ENCODE measurements at regions not wholly inside any gene's neighbourhood (a gene's known extent, or its start where the extent isn't known, plus 50 kb on each side); places are given as distances from the start of the nearest gene placed in this dataset.

- H3K9ac ChIP-seq (ENCODE audit: low read length) = no peak overlapping the region
- no peaks in the 10 kb centered on the region for H3K4me1 ChIP-seq (ENCODE audit: insufficient read depth, low read length)
- H3K9me3 ChIP-seq (ENCODE audit: low read length) = no peaks in the 10 kb centered on the region
- H3K36me3 ChIP-seq (ENCODE audit: insufficient read depth, low read length) = no peaks in the 10 kb centered on the region
- no peak overlapping the region for H3K27ac ChIP-seq (ENCODE audit: low read depth, low read length)
- no peak overlapping the region for H3K4me3 ChIP-seq (ENCODE audit: low read depth in 1 of 2, low read length in 2 of 2)
- H3K27me3 ChIP-seq (ENCODE audit: control insufficient read depth in 1 of 2, insufficient read depth in 2 of 2, low read length in 2 of 2) = no peaks in the 10 kb centered on the region
These were observed 1005.1 kb upstream of the FAM98A start for GRCh38 chr2:34604164-34604563.

GRCh38 chr2:34602262-34602661 is 1003.2 kb upstream of the FAM98A start:
- H3K27ac ChIP-seq (ENCODE audit: low read depth, low read length) = no peak overlapping the region
- H3K9me3 ChIP-seq (ENCODE audit: low read length) = no peaks in the 10 kb centered on the region
- no peaks in the 10 kb centered on the region for H3K36me3 ChIP-seq (ENCODE audit: insufficient read depth, low read length)
- no peaks in the 10 kb centered on the region for H3K4me1 ChIP-seq (ENCODE audit: insufficient read depth, low read length)
- H3K27me3 ChIP-seq (ENCODE audit: control insufficient read depth in 1 of 2, insufficient read depth in 2 of 2, low read length in 2 of 2) = no peaks in the 10 kb centered on the region
- H3K4me3 ChIP-seq (ENCODE audit: low read depth in 1 of 2, low read length in 2 of 2) = no peak overlapping the region
- H3K9ac ChIP-seq (ENCODE audit: low read length) = no peak overlapping the region

GRCh38 chr2:34601561-34601960 is 1002.5 kb upstream of the FAM98A start:
- no peak overlapping the region for H3K9ac ChIP-seq (ENCODE audit: low read length)
- no peaks in the 10 kb centered on the region for H3K9me3 ChIP-seq (ENCODE audit: low read length)
- no peak overlapping the region for H3K27ac ChIP-seq (ENCODE audit: low read depth, low read length)
- no peak overlapping the region for H3K4me3 ChIP-seq (ENCODE audit: low read depth in 1 of 2, low read length in 2 of 2)
- H3K36me3 ChIP-seq (ENCODE audit: insufficient read depth, low read length) = no peaks in the 10 kb centered on the region
- no peaks in the 10 kb centered on the region for H3K27me3 ChIP-seq (ENCODE audit: control insufficient read depth in 1 of 2, insufficient read depth in 2 of 2, low read length in 2 of 2)
- H3K4me1 ChIP-seq (ENCODE audit: insufficient read depth, low read length) = no peaks in the 10 kb centered on the region

GRCh38 chr2:34578641-34579040 is 979.5 kb upstream of the FAM98A start:
- no peaks in the 10 kb centered on the region for H3K4me1 ChIP-seq (ENCODE audit: insufficient read depth, low read length)
- no peaks in the 10 kb centered on the region for H3K9me3 ChIP-seq (ENCODE audit: low read length)
- H3K36me3 ChIP-seq (ENCODE audit: insufficient read depth, low read length) = no peaks in the 10 kb centered on the region
- no peaks in the 10 kb centered on the region for H3K27me3 ChIP-seq (ENCODE audit: control insufficient read depth in 1 of 2, insufficient read depth in 2 of 2, low read length in 2 of 2)
- no peak overlapping the region for H3K27ac ChIP-seq (ENCODE audit: low read depth, low read length)
- no peak overlapping the region for H3K4me3 ChIP-seq (ENCODE audit: low read depth in 1 of 2, low read length in 2 of 2)
- no peak overlapping the region for H3K9ac ChIP-seq (ENCODE audit: low read length)

GRCh38 chr2:34570266-34570872 is 971.3 kb upstream of the FAM98A start:
- no peaks in the 10 kb centered on the region for H3K4me1 ChIP-seq (ENCODE audit: insufficient read depth, low read length)
- no peaks in the 10 kb centered on the region for H3K27me3 ChIP-seq (ENCODE audit: control insufficient read depth in 1 of 2, insufficient read depth in 2 of 2, low read length in 2 of 2)
- no peak overlapping the region for H3K4me3 ChIP-seq (ENCODE audit: low read depth in 1 of 2, low read length in 2 of 2)
- H3K9ac ChIP-seq (ENCODE audit: low read length) = no peak overlapping the region
- H3K36me3 ChIP-seq (ENCODE audit: insufficient read depth, low read length) = no peaks in the 10 kb centered on the region
- H3K27ac ChIP-seq (ENCODE audit: low read depth, low read length) = no peak overlapping the region
- H3K9me3 ChIP-seq (ENCODE audit: low read length) = no peaks in the 10 kb centered on the region

- H3K27ac ChIP-seq (ENCODE audit: low read depth, low read length) = no peak overlapping the region
- no peaks in the 10 kb centered on the region for H3K27me3 ChIP-seq (ENCODE audit: control insufficient read depth in 1 of 2, insufficient read depth in 2 of 2, low read length in 2 of 2)
- no peak overlapping the region for H3K9ac ChIP-seq (ENCODE audit: low read length)
- H3K4me1 ChIP-seq (ENCODE audit: insufficient read depth, low read length) = no peaks in the 10 kb centered on the region
- no peaks in the 10 kb centered on the region for H3K36me3 ChIP-seq (ENCODE audit: insufficient read depth, low read length)
- no peaks in the 10 kb centered on the region for H3K9me3 ChIP-seq (ENCODE audit: low read length)
- H3K4me3 ChIP-seq (ENCODE audit: low read depth in 1 of 2, low read length in 2 of 2) = no peak overlapping the region
These were observed 968.0 kb upstream of the FAM98A start for GRCh38 chr2:34567128-34567527.

GRCh38 chr2:34552337-34552736 is 953.2 kb upstream of the FAM98A start:
- H3K9me3 ChIP-seq (ENCODE audit: low read length) = no peaks in the 10 kb centered on the region
- no peak overlapping the region for H3K27ac ChIP-seq (ENCODE audit: low read depth, low read length)
- H3K9ac ChIP-seq (ENCODE audit: low read length) = no peak overlapping the region
- no peaks in the 10 kb centered on the region for H3K27me3 ChIP-seq (ENCODE audit: control insufficient read depth in 1 of 2, insufficient read depth in 2 of 2, low read length in 2 of 2)
- no peaks in the 10 kb centered on the region for H3K4me1 ChIP-seq (ENCODE audit: insufficient read depth, low read length)
- no peak overlapping the region for H3K4me3 ChIP-seq (ENCODE audit: low read depth in 1 of 2, low read length in 2 of 2)
- no peaks in the 10 kb centered on the region for H3K36me3 ChIP-seq (ENCODE audit: insufficient read depth, low read length)

GRCh38 chr2:34549710-34550345 is 950.7 kb upstream of the FAM98A start:
- Histone ChIP-seq H3K36me3 (ENCODE audit: insufficient read depth, low read length) (no peaks in the 10 kb centered on the region), H3K9ac (ENCODE audit: low read length) (no peak overlapping the region), H3K4me1 (ENCODE audit: insufficient read depth, low read length) (no peaks in the 10 kb centered on the region), H3K4me3 (ENCODE audit: low read depth in 1 of 2, low read length in 2 of 2) (no peak overlapping the region), H3K9me3 (ENCODE audit: low read length) (no peaks in the 10 kb centered on the region), H3K27ac (ENCODE audit: low read depth, low read length) (no peak overlapping the region), H3K27me3 (ENCODE audit: control insufficient read depth in 1 of 2, insufficient read depth in 2 of 2, low read length in 2 of 2) (no peaks in the 10 kb centered on the region)

GRCh38 chr2:34547900-34548299 is 948.8 kb upstream of the FAM98A start:
- no peak overlapping the region for H3K9ac ChIP-seq (ENCODE audit: low read length)
- no peaks in the 10 kb centered on the region for H3K4me1 ChIP-seq (ENCODE audit: insufficient read depth, low read length)
- H3K27me3 ChIP-seq (ENCODE audit: control insufficient read depth in 1 of 2, insufficient read depth in 2 of 2, low read length in 2 of 2) = no peaks in the 10 kb centered on the region
- H3K36me3 ChIP-seq (ENCODE audit: insufficient read depth, low read length) = no peaks in the 10 kb centered on the region
- H3K9me3 ChIP-seq (ENCODE audit: low read length) = no peaks in the 10 kb centered on the region
- no peak overlapping the region for H3K4me3 ChIP-seq (ENCODE audit: low read depth in 1 of 2, low read length in 2 of 2)
- H3K27ac ChIP-seq (ENCODE audit: low read depth, low read length) = no peak overlapping the region

- no peak overlapping the region for H3K9ac ChIP-seq (ENCODE audit: low read length)
- H3K4me1 ChIP-seq (ENCODE audit: insufficient read depth, low read length) = no peaks in the 10 kb centered on the region
- H3K4me3 ChIP-seq (ENCODE audit: low read depth in 1 of 2, low read length in 2 of 2) = no peak overlapping the region
- no peak overlapping the region for H3K27ac ChIP-seq (ENCODE audit: low read depth, low read length)
- no peaks in the 10 kb centered on the region for H3K36me3 ChIP-seq (ENCODE audit: insufficient read depth, low read length)
- H3K9me3 ChIP-seq (ENCODE audit: low read length) = no peaks in the 10 kb centered on the region
- H3K27me3 ChIP-seq (ENCODE audit: control insufficient read depth in 1 of 2, insufficient read depth in 2 of 2, low read length in 2 of 2) = no peaks in the 10 kb centered on the region
These were observed 948.2 kb upstream of the FAM98A start for GRCh38 chr2:34547340-34547739.

GRCh38 chr2:34545486-34546136 is 946.5 kb upstream of the FAM98A start:
- H3K9me3 ChIP-seq (ENCODE audit: low read length) = no peaks in the 10 kb centered on the region
- no peaks in the 10 kb centered on the region for H3K4me1 ChIP-seq (ENCODE audit: insufficient read depth, low read length)
- H3K27me3 ChIP-seq (ENCODE audit: control insufficient read depth in 1 of 2, insufficient read depth in 2 of 2, low read length in 2 of 2) = no peaks in the 10 kb centered on the region
- H3K4me3 ChIP-seq (ENCODE audit: low read depth in 1 of 2, low read length in 2 of 2) = no peak overlapping the region
- H3K9ac ChIP-seq (ENCODE audit: low read length) = no peak overlapping the region
- no peak overlapping the region for H3K27ac ChIP-seq (ENCODE audit: low read depth, low read length)
- H3K36me3 ChIP-seq (ENCODE audit: insufficient read depth, low read length) = no peaks in the 10 kb centered on the region

- Histone ChIP-seq H3K27me3 (ENCODE audit: control insufficient read depth in 1 of 2, insufficient read depth in 2 of 2, low read length in 2 of 2) (no peaks in the 10 kb centered on the region), H3K9ac (ENCODE audit: low read length) (no peak overlapping the region), H3K9me3 (ENCODE audit: low read length) (no peaks in the 10 kb centered on the region), H3K36me3 (ENCODE audit: insufficient read depth, low read length) (no peaks in the 10 kb centered on the region), H3K4me3 (ENCODE audit: low read depth in 1 of 2, low read length in 2 of 2) (no peak overlapping the region), H3K27ac (ENCODE audit: low read depth, low read length) (no peak overlapping the region), H3K4me1 (ENCODE audit: insufficient read depth, low read length) (no peaks in the 10 kb centered on the region)
These were observed 935.7 kb upstream of the FAM98A start for GRCh38 chr2:34534761-34535160.

Measured in muscle layer of colon (tissue), 2 donors.